NCI-H1436 treated with DMSO at 0.1 percent for 48 hours (cell line): ENCODE measurements at regions not wholly inside any gene's neighbourhood (a gene's known extent, or its start where the extent isn't known, plus 50 kb on each side); places are given as distances from the start of the nearest gene placed in this dataset.
"Not testable (repeated sequence)": the region's sequence is repeated elsewhere in the genome, so short reads cannot be mapped to it uniquely, and the experiment has no call there.

Source experiments
- DNase-seq: peaks from one replicate; lab custom pipeline; 2025; lab: John Stamatoyannopoulos, UW

- DNase-seq: no peak
These were observed 451.7 kb upstream of the SGO1 start for GRCh38 chr3:20637729-20638128.

- DNase-seq: no peak
These were observed 436.3 kb upstream of the SGO1 start for GRCh38 chr3:20622304-20622703.

GRCh38 chr3:20618621-20619020 is 432.6 kb upstream of the SGO1 start:
- DNase-seq: not testable (repeated sequence)

GRCh38 chr3:20618181-20618580 is 432.2 kb upstream of the SGO1 start:
- DNase-seq: not testable (repeated sequence)

- not testable (repeated sequence) for DNase-seq
These were observed 430.0 kb upstream of the SGO1 start for GRCh38 chr3:20615982-20616381.

- no peak for DNase-seq
These were observed 422.2 kb upstream of the SGO1 start for GRCh38 chr3:20608054-20608738.

- DNase-seq: no peak
These were observed 418.7 kb upstream of the SGO1 start for GRCh38 chr3:20604659-20605058.

- DNase-seq: no peak
These were observed 403.3 kb upstream of the SGO1 start for GRCh38 chr3:20589275-20589674.

GRCh38 chr3:20588781-20589180 is 402.8 kb upstream of the SGO1 start:
- DNase-seq: no peak

GRCh38 chr3:20583648-20584047 is 397.6 kb upstream of the SGO1 start:
- DNase-seq: no peak

GRCh38 chr3:20576228-20576627 is 390.2 kb upstream of the SGO1 start:
- no peak for DNase-seq

- DNase-seq: no peak
These were observed 389.1 kb upstream of the SGO1 start for GRCh38 chr3:20575146-20575545.

GRCh38 chr3:20574746-20575145 is 388.7 kb upstream of the SGO1 start:
- no peak for DNase-seq

- no peak for DNase-seq
These were observed 387.2 kb upstream of the SGO1 start for GRCh38 chr3:20573175-20573574.

- no peak for DNase-seq
These were observed 386.5 kb upstream of the SGO1 start for GRCh38 chr3:20572473-20572872.

- no peak for DNase-seq
These were observed 383.3 kb upstream of the SGO1 start for GRCh38 chr3:20569310-20569709.

GRCh38 chr3:20564966-20565365 is 379.0 kb upstream of the SGO1 start:
- DNase-seq: no peak

GRCh38 chr3:20563985-20564384 is 378.0 kb upstream of the SGO1 start:
- DNase-seq: no peak

- DNase-seq: no peak
These were observed 377.2 kb upstream of the SGO1 start for GRCh38 chr3:20563251-20563650.

GRCh38 chr3:20561166-20561565 is 375.2 kb upstream of the SGO1 start:
- no peak for DNase-seq

- DNase-seq: not testable (repeated sequence)
These were observed 374.4 kb upstream of the SGO1 start for GRCh38 chr3:20560446-20560845.

- peak; percentile 31 for DNase-seq
These were observed 372.2 kb upstream of the SGO1 start for GRCh38 chr3:20558161-20558560.

- no peak for DNase-seq
These were observed 370.7 kb upstream of the SGO1 start for GRCh38 chr3:20556661-20557060.

- DNase-seq: no peak
These were observed 366.7 kb upstream of the SGO1 start for GRCh38 chr3:20552605-20553275.
